Hematopoietic multipotent progenitor cell (in vitro differentiated cells): ENCODE measurements at regions not wholly inside any gene's neighbourhood (a gene's known extent, or its start where the extent isn't known, plus 50 kb on each side); places are given as distances from the start of the nearest gene placed in this dataset.
"Not testable (repeated sequence)": the region's sequence is repeated elsewhere in the genome, so short reads cannot be mapped to it uniquely, and the experiment has no call there.

Experiments used
- DNase-seq, 3 donors: peaks; one replicate each; pipeline ENCODE4 v3.0.0-alpha.2; 2011 to 2015; ENCODE audit warnings: low read depth in 2 of 3, low spot score in 2 of 3

- no peak for DNase-seq
Measured at GRCh38 chr2:44083054-44083453, 85.6 kb upstream of the PPM1B start.

DNA sequence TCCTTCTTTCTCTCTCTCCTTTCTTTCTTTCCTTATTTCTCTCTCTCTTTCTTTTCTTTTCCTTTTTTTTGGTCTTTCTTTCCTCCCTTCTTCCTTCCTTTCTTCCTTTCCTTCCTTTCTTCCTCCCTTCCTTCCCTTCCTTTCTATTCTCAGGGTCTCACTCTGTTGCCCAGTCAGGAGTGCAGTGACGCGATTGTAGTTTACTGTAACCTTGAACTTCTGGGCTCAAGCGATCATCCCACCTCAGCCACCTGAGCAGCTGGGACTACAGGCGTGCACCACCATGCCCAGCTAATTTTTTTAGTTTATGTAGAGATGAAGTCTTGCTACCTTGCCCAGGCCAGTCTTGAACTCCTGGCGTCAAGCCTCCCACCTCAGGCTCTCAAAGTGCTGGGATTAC is 83.8 kb upstream of the PPM1B start:
- no peak for DNase-seq

GRCh38 chr2:44086629-44087028 is 82.0 kb upstream of the PPM1B start:
- no peak for DNase-seq

DNA sequence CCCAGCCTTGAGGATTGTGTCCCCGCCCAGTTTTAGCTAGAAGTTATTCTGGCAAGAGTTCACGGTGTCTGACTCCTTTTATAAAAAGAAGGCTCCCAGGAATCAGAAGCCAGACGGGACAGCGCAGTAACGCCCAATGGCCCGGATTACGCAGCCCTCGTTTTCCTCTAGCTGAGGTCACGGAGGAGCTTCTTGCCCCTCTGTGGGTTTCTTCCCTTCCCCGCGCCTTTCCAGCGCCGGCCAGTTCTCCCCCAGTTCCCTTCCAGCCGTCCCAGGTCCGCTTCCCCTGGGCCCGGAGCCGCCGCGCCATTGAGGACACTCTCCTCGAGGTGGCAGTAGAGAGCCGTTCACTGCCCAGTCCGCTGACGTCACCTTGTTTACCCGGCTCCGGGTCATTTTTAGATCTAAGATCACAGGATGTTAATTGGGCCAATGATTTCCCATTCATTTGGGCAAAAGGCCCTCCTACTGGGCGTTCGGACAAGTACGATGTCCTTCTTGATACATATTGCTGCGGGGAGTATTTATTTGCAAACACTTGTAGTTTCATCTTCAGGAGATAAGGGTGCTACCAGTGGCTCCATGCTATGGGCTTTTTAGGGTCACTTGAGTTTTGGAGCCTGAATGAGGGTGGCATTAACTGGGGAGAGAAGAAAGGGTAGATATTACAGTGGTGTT is 81.5 kb upstream of the PPM1B start:
- peak; percentile 69 to 84 (median 73) for DNase-seq

DNA sequence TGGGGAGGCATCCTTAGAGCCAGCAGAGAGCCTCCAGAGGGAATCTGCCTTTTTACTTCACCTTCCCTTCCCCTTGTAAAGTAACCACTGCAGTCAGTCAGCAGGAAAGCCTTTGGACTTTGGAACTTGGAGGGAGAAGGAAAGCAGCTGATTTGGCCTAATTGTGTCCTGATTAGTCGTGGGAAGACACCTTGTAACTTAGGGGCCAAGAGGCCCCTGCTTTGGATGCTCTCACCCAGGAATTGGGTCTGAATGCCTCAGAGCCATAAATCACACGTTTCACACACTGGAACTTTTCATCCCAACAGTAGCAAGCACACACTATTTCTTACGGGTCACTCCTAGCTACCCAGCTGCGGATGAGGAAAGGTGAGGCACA is 81.0 kb upstream of the PPM1B start:
- DNase-seq: no peak

DNA sequence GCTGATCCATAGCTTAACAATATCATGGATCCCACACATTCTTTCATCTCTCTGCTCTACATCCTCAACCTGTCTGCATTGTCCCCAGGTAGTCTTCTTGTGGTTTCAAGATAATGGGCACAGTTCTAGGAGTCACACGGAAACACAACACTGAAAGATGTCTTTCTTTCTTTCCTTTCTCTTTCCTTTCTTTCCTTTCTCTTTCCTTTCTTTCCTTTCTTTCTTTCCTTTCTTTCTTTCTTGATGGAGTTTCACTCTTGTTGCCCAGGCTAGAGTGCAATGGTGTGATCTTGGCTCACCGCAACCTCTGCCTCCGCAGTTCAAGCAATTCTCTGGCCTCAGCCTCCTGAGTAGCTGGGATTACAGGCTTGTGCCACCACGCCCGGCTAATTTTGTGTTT is 76.2 kb upstream of the PPM1B start:
- DNase-seq: not testable (repeated sequence)

DNA sequence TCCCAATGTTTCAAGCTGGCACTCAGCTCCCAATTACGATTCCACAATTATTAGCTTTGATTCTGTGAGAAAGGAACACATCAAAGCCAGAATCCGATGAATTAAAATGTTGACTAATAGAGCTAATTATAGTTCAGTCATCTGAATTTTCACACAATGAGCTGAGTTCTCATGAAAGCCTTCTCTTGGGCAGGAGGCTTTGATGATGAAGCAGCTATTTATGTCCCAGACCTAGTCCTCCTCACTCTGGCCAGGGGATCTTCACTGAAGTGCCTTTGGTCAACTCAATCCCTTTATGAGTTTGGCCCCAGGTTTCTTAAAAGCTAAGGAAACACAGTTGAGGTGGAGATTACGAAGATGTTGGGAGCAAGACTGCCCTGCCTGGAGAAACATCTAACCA is 74.7 kb upstream of the PPM1B start:
- no peak for DNase-seq

- no peak for DNase-seq
Measured at GRCh38 chr2:44097322-44097907, 71.3 kb upstream of the PPM1B start.

GRCh38 chr2:44098050-44098449 is 70.6 kb upstream of the PPM1B start:
- DNase-seq: peak in 1 of 3 donors; percentile 20

DNA sequence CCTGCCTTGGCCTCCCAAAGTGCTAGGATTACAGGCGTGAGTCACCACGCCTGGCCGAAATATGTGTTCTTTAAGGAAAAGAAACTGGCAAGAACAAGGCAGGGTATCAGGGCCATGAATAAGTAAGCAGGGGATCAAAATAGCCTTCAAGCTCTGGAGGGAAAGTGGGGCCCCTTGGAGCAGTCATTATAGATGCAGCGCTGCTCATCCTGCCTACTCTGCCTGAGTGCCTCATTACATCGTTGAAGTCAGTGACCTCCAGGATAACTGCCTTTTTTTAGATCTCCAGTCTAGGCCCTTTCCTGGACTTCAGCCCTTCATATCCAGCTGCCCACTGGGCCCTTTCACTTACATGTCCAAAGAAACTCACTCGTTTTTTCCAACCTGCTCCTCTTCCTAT is 69.8 kb upstream of the PPM1B start:
- DNase-seq: no peak

DNA sequence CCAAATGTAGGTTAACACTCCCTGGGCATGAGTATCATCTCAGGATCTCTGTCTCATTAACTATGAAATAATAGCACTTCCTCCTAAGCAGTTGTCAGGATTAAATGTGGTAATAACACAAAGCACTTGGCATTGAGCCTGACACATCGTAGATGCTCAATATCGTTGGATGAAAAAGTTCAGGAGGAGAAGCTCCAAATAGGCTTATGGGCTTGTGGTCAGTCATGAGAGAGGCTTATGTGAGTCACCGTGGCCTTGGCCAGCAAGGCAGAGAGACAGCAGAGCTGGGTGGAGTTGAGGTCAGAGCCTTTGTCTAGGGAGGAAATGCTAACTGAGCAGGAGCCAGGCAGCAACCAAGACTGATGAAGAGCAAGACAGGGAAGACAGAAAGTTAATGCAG is 68.3 kb upstream of the PPM1B start:
- DNase-seq: peak in 2 of 3 donors; percentile 52 to 57

- no peak for DNase-seq
Measured at GRCh38 chr2:44101246-44101645, 67.4 kb upstream of the PPM1B start.

- no peak for DNase-seq
Measured at GRCh38 chr2:44102790-44103562, 65.7 kb upstream of the PPM1B start.

DNA sequence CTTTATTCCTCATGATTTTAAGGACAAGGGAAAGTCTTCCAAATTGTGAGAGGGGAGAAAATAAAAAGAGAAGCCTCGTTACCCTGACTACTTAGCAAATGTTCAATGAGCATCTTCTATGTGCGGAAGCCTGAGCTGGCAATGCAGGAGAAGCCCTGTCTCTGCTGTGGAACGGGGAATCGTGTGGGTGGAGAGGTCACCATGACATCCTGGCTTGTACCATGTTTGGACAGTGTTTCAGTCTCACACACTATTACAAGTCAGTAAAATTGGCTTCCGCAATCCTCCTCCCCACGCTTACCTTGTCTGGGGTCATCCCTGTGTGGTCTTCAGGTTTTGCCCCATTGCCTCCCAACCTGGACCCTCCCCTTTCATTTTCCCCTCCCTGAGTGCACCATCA is 65.0 kb upstream of the PPM1B start:
- DNase-seq: no peak

GRCh38 chr2:44104855-44105271 is 63.8 kb upstream of the PPM1B start:
- DNase-seq: no peak

DNA sequence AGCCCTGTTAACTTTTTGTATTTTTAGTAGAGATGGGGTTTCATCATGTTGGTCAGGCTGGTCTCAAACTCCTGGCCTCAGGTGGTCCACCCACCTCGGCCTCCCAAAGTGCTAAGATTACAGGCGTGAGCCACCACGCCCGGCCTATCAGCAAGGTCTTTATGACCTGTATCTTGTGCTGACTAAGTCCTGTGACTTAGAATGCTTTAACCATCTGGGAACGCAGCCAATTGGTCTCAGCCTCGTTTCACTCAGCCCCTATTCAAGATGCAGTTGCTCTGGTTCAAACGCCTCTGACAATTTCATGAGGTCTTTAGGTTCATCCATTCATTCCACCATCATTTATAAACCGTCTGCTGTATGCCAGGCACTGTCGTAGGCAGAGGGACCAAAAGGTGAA is 62.2 kb upstream of the PPM1B start:
- DNase-seq: not testable (repeated sequence)

- no peak for DNase-seq
Measured at GRCh38 chr2:44107086-44107740, 61.5 kb upstream of the PPM1B start.

DNA sequence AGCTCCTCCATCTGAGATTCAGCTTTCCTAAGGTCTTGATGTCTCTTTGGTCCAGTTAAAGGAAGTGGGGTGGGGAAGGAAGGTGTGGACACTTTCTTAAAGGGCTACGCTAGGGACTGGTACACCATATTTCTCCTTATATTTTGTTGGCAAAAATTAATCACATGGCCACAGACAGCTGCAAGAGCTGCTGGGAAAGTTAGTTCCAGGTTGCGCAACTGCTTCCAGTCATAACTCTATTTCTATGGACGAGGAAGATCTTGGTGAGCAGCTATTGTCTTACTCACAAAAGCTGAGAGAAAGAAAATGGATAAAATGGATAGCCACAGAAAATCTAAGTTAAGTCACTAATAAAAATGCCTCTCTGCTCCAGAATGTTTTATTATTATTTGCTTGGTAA is 60.7 kb upstream of the PPM1B start:
- no peak for DNase-seq

- no peak for DNase-seq
Measured at GRCh38 chr2:44109166-44109565, 59.5 kb upstream of the PPM1B start.

- DNase-seq: no peak
Measured at GRCh38 chr2:44110444-44110843, 58.2 kb upstream of the PPM1B start.

DNA sequence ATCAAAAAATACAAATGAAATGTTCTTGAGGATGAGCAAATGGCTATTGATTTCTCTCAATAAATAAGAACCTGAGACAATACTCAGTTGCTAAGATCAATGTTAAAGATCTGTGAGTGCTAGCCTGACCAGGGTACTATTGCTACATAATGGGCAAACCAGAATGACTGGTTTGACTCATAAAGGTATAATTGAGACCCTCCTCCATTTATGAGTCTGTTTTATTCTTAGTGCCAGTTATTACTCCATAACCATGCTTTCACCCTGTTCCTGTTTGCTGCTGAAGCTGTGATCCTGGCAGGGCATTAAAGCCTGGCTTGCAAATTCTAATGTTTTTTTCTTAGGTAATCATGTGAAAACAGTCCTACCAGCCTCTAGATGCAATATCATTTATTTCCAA is 56.6 kb upstream of the PPM1B start:
- no peak for DNase-seq

DNA sequence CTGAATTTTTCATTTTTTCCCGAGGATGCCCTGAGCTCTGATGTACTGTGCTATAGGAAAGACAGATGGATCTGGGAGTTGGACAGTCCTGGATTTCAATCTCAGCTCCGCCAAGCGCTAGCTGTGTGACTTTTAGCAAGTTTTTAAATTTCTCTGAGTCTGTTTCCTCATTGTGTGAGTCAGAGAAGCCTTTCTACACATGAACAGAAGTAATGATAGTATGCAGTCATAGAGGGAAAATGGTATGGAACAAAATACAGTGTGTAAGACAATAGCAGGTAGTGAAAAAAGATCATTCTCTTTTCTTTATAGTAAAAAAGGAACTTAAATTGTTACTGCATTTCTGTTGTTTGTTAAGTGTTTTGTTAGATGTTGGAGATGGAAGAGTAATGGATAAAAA is 52.4 kb upstream of the PPM1B start:
- no peak for DNase-seq
